SK-N-SH (cell line): ENCODE measurements at regions not wholly inside any gene's neighbourhood (a gene's known extent, or its start where the extent isn't known, plus 50 kb on each side); places are given as distances from the start of the nearest gene placed in this dataset.

Experiments
- GABPA ChIP-seq: IDR thresholded peaks from 2 replicates; pipeline ENCODE4 v1.4.0; 2012; ENCODE audit warnings: low read depth, mild to moderate bottlenecking
- MXI1 ChIP-seq: IDR thresholded peaks from 2 replicates; pipeline ENCODE4 v1.6.1; 2012; ENCODE audit warnings: mild to moderate bottlenecking, low read depth, low read length, improper control_type of control experiment
- NRF1 ChIP-seq: IDR thresholded peaks from 2 replicates; pipeline ENCODE4 v1.6.1; 2012; ENCODE audit warnings: low read depth, mild to moderate bottlenecking, low read length
- RCOR1 ChIP-seq: fragments of 150-350 bp; IDR thresholded peaks from 2 replicates; pipeline ENCODE4 v1.6.1; 2017; ENCODE audit warnings: antibody characterized with exemption, low read length
- TAF1 ChIP-seq: IDR thresholded peaks from 2 replicates; pipeline ENCODE4 v1.6.1; 2012; ENCODE audit warnings: low read depth, mild to moderate bottlenecking, low read length, moderate library complexity, borderline replicate concordance
- YY1 ChIP-seq: IDR thresholded peaks from 2 replicates; pipeline ENCODE4 v1.4.0; 2012; ENCODE audit warnings: low read depth, mild to moderate bottlenecking
- TF ChIP-seq, protein P1 (sequence below): fragments of 200-600 bp; sonication (generic); IDR thresholded peaks from 2 replicates; pipeline ENCODE4 v1.6.1; 2017; ENCODE audit warnings: antibody characterized with exemption, mild to moderate bottlenecking, moderate library complexity
- TF ChIP-seq, protein P2 (sequence below): fragments of 150-350 bp; IDR thresholded peaks from 2 replicates; pipeline ENCODE4 v1.6.1; 2017; ENCODE audit warnings: antibody characterized with exemption, low read length, low read depth, borderline replicate concordance
- TF ChIP-seq, protein P3 (sequence below): fragments of 150-350 bp; IDR thresholded peaks from 2 replicates; pipeline ENCODE4 v1.6.1; 2016; ENCODE audit warnings: mild to moderate bottlenecking, low read depth, low read length
- TF ChIP-seq, protein P4 (sequence below): IDR thresholded peaks from 2 replicates; pipeline ENCODE4 v1.4.0; 2012; ENCODE audit warnings: low read depth, borderline replicate concordance
- TF ChIP-seq, protein P5 (sequence below): IDR thresholded peaks from 2 replicates; pipeline ENCODE4 v1.4.0; 2012; ENCODE audit warnings: low read depth, borderline replicate concordance

DNA sequence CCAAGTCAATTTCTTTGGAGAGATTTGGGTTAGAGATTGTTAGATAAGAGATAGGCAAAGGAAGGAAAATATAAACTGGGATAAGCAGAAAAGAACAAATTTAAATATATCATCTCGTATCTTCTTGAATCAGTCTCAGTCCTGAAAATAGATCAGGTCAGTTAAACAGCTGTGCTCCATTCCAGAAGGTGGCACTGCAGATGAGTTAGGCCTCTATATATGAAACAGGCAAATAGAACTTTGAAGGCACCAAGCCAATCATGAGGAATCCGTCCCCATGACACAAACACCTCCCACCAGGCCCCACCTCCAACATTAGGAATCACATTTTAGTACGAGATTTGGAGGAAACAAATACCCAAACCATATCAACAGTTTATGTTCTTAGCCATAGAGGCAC, 605.5 kb upstream of the USP15 start:
- TF ChIP-seq, protein P1, sequence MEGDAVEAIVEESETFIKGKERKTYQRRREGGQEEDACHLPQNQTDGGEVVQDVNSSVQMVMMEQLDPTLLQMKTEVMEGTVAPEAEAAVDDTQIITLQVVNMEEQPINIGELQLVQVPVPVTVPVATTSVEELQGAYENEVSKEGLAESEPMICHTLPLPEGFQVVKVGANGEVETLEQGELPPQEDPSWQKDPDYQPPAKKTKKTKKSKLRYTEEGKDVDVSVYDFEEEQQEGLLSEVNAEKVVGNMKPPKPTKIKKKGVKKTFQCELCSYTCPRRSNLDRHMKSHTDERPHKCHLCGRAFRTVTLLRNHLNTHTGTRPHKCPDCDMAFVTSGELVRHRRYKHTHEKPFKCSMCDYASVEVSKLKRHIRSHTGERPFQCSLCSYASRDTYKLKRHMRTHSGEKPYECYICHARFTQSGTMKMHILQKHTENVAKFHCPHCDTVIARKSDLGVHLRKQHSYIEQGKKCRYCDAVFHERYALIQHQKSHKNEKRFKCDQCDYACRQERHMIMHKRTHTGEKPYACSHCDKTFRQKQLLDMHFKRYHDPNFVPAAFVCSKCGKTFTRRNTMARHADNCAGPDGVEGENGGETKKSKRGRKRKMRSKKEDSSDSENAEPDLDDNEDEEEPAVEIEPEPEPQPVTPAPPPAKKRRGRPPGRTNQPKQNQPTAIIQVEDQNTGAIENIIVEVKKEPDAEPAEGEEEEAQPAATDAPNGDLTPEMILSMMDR = peak; percentile 23; the same call in 1 of the 2 replicates
- no peak for TF ChIP-seq TAF1
- TF ChIP-seq MXI1 = no peak
- TF ChIP-seq, protein P2, sequence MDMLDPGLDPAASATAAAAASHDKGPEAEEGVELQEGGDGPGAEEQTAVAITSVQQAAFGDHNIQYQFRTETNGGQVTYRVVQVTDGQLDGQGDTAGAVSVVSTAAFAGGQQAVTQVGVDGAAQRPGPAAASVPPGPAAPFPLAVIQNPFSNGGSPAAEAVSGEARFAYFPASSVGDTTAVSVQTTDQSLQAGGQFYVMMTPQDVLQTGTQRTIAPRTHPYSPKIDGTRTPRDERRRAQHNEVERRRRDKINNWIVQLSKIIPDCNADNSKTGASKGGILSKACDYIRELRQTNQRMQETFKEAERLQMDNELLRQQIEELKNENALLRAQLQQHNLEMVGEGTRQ = no peak
- TF ChIP-seq, protein P3, sequence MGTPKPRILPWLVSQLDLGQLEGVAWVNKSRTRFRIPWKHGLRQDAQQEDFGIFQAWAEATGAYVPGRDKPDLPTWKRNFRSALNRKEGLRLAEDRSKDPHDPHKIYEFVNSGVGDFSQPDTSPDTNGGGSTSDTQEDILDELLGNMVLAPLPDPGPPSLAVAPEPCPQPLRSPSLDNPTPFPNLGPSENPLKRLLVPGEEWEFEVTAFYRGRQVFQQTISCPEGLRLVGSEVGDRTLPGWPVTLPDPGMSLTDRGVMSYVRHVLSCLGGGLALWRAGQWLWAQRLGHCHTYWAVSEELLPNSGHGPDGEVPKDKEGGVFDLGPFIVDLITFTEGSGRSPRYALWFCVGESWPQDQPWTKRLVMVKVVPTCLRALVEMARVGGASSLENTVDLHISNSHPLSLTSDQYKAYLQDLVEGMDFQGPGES = no peak
- TF ChIP-seq NRF1 = no peak
- no peak for TF ChIP-seq RCOR1
- no peak for TF ChIP-seq GABPA
- TF ChIP-seq, protein P4, sequence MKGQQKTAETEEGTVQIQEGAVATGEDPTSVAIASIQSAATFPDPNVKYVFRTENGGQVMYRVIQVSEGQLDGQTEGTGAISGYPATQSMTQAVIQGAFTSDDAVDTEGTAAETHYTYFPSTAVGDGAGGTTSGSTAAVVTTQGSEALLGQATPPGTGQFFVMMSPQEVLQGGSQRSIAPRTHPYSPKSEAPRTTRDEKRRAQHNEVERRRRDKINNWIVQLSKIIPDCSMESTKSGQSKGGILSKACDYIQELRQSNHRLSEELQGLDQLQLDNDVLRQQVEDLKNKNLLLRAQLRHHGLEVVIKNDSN = no peak
- no peak for TF ChIP-seq YY1
- TF ChIP-seq, protein P5, sequence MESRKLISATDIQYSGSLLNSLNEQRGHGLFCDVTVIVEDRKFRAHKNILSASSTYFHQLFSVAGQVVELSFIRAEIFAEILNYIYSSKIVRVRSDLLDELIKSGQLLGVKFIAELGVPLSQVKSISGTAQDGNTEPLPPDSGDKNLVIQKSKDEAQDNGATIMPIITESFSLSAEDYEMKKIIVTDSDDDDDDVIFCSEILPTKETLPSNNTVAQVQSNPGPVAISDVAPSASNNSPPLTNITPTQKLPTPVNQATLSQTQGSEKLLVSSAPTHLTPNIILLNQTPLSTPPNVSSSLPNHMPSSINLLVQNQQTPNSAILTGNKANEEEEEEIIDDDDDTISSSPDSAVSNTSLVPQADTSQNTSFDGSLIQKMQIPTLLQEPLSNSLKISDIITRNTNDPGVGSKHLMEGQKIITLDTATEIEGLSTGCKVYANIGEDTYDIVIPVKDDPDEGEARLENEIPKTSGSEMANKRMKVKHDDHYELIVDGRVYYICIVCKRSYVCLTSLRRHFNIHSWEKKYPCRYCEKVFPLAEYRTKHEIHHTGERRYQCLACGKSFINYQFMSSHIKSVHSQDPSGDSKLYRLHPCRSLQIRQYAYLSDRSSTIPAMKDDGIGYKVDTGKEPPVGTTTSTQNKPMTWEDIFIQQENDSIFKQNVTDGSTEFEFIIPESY = no peak
